ENCODE measurements at regions not wholly inside any gene's neighbourhood (a gene's known extent, or its start where the extent isn't known, plus 50 kb on each side); places are given as distances from the start of the nearest gene placed in this dataset.

DNA sequence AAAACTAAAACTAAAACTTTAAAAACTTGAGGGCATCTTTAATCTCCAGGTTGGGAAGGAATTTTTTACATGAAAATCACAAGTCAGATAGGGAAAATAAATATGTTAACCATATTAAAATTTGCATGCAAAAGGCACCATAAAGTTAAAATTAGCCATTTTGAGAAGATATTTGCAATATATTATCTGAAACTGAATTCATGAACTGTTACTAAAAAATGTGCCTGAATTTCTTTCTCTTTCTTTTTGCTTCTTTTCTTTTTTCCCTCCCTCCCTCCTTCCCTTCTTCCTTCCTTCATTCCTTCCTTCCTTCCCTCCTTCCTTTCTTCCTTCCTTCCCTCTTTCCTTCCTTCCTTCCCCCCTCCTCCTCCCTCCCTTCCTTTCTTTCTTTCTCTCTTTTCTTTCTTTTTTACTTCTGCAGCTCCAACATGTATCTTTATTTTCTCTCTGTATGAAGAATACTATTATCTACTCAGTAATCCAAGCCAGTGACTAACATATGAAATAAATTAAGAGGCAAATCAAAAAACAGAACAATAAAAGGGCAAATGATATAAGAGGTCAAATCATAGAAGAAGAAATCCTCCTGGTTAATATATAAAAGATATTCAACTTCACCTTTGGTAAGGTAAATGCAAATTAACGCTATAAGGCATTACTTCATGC is 146.0 kb downstream of the BRMS1L start:
- peaks cover 6% of the 10 kb centered on the region; the same call in 1 of the 2 replicates for H3K4me1 ChIP-seq (ENCODE audit: low read length)
- no peak overlapping the region for H2AFZ ChIP-seq (ENCODE audit: low read depth, low read length)
- H3K4me2 ChIP-seq (ENCODE audit: low read length) = no peak overlapping the region
- H3K27ac ChIP-seq (ENCODE audit: low read length) = no peak overlapping the region
- H3K27me3 ChIP-seq (ENCODE audit: low read depth, low read length) = no peaks in the 10 kb centered on the region
- no peak overlapping the region for H3K4me3 ChIP-seq (ENCODE audit: low read length)
- no peaks in the 10 kb centered on the region for H4K20me1 ChIP-seq (ENCODE audit: insufficient read depth, low read length)
- no peak overlapping the region for H3K9ac ChIP-seq (ENCODE audit: low read length)
- H3K9me3 ChIP-seq (ENCODE audit: insufficient read depth, low read length) = 0 out of 2 replicates have a peak, but pooled peaks cover 4% of the 10 kb centered on the region
- H3K36me3 ChIP-seq (replicated peaks; ENCODE audit: low read depth, low read length) = no peaks in the 10 kb centered on the region
- no peaks in the 10 kb centered on the region for H3K79me2 ChIP-seq (ENCODE audit: low read length)
- TF ChIP-seq CTCF (IDR thresholded peaks at IDR 0.05; ENCODE audit: low read depth, low read length) (no peak), EZH2phosphoT487 (IDR thresholded peaks at IDR 0.05; ENCODE audit: low read depth) (no peak)

DNA sequence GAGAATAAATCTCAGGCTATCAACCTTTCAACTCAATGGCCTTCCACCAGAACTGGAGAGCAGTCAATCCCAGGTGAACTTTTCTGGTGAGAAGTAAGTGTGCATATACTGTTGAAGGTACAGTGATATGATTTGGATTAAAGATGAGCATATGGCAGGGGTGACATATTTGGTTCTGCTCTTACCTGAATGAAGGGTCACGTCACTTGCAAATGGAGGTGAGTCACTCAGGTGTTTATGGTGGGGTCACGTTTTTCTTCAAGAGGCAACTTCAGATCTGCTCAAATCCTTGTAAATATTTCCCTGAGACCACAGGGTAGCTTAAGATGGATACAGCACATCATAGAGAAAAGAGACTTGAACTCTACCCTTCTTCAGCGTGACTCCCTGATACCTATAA is 143.2 kb downstream of the BRMS1L start:
- TF ChIP-seq EZH2phosphoT487 (IDR thresholded peaks at IDR 0.05; ENCODE audit: low read depth) (no peak), CTCF (IDR thresholded peaks at IDR 0.05; ENCODE audit: low read depth, low read length) (no peak)
- Histone ChIP-seq H4K20me1 (ENCODE audit: insufficient read depth, low read length) (no peaks in the 10 kb centered on the region), H3K27ac (ENCODE audit: low read length) (no peak overlapping the region), H3K4me1 (ENCODE audit: low read length) (peaks cover 6% of the 10 kb centered on the region; the same call in 1 of the 2 replicates), H3K9me3 (ENCODE audit: insufficient read depth, low read length) (no peaks in the 10 kb centered on the region), H3K4me3 (ENCODE audit: low read length) (no peak overlapping the region), H3K79me2 (ENCODE audit: low read length) (no peaks in the 10 kb centered on the region), H2AFZ (ENCODE audit: low read depth, low read length) (no peak overlapping the region), H3K36me3 (replicated peaks; ENCODE audit: low read depth, low read length) (no peaks in the 10 kb centered on the region), H3K27me3 (ENCODE audit: low read depth, low read length) (no peaks in the 10 kb centered on the region), H3K9ac (ENCODE audit: low read length) (no peak overlapping the region), H3K4me2 (ENCODE audit: low read length) (no peak overlapping the region)

DNA sequence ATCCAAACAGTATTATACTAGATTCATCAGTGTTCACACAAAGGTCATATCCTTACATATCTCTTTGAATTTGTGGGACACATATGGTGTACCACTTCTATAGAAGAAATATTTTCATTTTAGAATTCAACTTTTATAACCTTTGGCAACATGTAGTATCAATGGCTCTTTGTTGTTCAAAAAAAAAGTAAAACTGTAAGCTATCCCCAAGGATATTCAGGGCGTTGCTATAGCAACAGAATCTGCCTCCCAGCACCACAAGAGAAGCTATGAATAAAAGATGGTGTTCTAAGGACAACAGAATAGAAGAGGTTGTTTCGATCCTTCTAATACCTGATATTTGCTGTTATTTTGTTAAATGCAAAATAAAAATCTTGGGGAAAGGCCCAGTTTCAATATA is 139.3 kb downstream of the BRMS1L start:
- Histone ChIP-seq H3K4me2 (ENCODE audit: low read length) (no peak overlapping the region), H3K79me2 (ENCODE audit: low read length) (no peaks in the 10 kb centered on the region), H3K27me3 (ENCODE audit: low read depth, low read length) (no peaks in the 10 kb centered on the region), H4K20me1 (ENCODE audit: insufficient read depth, low read length) (no peaks in the 10 kb centered on the region), H3K4me3 (ENCODE audit: low read length) (no peak overlapping the region), H3K4me1 (ENCODE audit: low read length) (peaks cover 4% of the 10 kb centered on the region), H3K9me3 (ENCODE audit: insufficient read depth, low read length) (no peaks in the 10 kb centered on the region), H2AFZ (ENCODE audit: low read depth, low read length) (no peak overlapping the region), H3K9ac (ENCODE audit: low read length) (no peak overlapping the region), H3K27ac (ENCODE audit: low read length) (no peak overlapping the region), H3K36me3 (replicated peaks; ENCODE audit: low read depth, low read length) (no peaks in the 10 kb centered on the region)
- TF ChIP-seq EZH2phosphoT487 (IDR thresholded peaks at IDR 0.05; ENCODE audit: low read depth) (no peak), CTCF (IDR thresholded peaks at IDR 0.05; ENCODE audit: low read depth, low read length) (no peak)

DNA sequence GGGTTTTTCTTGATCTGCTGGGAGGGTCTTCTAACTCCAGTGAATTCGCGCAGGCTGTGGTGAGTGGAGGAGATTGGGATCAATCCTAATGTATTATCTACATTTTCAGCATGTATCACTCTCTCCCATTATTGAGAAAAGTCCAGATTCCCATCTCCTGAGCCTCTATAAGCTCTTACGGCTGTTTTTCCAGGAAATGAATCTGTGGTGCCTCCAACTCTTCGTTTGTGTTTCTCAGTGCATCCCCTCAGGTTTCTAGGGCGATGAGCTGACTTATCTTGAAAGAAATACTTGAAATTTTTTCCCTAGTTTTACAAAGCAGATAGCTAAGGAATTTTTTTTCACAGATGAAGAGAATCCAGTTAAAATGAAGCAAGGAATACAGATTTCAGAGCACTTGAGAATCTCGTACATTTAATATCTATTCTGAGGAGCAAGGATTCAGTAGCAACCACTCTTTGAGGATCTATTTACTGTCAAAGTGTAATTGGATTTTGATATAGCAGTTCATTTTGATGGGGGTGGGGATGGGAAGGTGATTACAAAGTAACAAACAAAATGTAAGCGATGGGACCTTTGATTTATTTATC is 138.7 kb downstream of the BRMS1L start:
- H3K4me1 ChIP-seq (ENCODE audit: low read length) = peaks cover 4% of the 10 kb centered on the region
- H3K27me3 ChIP-seq (ENCODE audit: low read depth, low read length) = no peaks in the 10 kb centered on the region
- H3K36me3 ChIP-seq (replicated peaks; ENCODE audit: low read depth, low read length) = no peaks in the 10 kb centered on the region
- H4K20me1 ChIP-seq (ENCODE audit: insufficient read depth, low read length) = no peaks in the 10 kb centered on the region
- H2AFZ ChIP-seq (ENCODE audit: low read depth, low read length) = no peak overlapping the region
- no peak overlapping the region for H3K4me3 ChIP-seq (ENCODE audit: low read length)
- H3K79me2 ChIP-seq (ENCODE audit: low read length) = no peaks in the 10 kb centered on the region
- H3K9me3 ChIP-seq (ENCODE audit: insufficient read depth, low read length) = no peaks in the 10 kb centered on the region
- TF ChIP-seq EZH2phosphoT487 (IDR thresholded peaks at IDR 0.05; ENCODE audit: low read depth) (no peak), CTCF (IDR thresholded peaks at IDR 0.05; ENCODE audit: low read depth, low read length) (no peak)
- no peak overlapping the region for H3K4me2 ChIP-seq (ENCODE audit: low read length)
- H3K9ac ChIP-seq (ENCODE audit: low read length) = no peak overlapping the region
- H3K27ac ChIP-seq (ENCODE audit: low read length) = no peak overlapping the region

Measured in OCI-LY3 (cell line).